ENCODE measurements at regions not wholly inside any gene's neighbourhood (a gene's known extent, or its start where the extent isn't known, plus 50 kb on each side); places are given as distances from the start of the nearest gene placed in this dataset.

GRCh38 chr5:15420201-15420600, 79.8 kb upstream of the FBXL7 start:
- TF ChIP-seq EP300 (IDR thresholded peaks at IDR 0.05) = no peak
- TF ChIP-seq, protein P1, sequence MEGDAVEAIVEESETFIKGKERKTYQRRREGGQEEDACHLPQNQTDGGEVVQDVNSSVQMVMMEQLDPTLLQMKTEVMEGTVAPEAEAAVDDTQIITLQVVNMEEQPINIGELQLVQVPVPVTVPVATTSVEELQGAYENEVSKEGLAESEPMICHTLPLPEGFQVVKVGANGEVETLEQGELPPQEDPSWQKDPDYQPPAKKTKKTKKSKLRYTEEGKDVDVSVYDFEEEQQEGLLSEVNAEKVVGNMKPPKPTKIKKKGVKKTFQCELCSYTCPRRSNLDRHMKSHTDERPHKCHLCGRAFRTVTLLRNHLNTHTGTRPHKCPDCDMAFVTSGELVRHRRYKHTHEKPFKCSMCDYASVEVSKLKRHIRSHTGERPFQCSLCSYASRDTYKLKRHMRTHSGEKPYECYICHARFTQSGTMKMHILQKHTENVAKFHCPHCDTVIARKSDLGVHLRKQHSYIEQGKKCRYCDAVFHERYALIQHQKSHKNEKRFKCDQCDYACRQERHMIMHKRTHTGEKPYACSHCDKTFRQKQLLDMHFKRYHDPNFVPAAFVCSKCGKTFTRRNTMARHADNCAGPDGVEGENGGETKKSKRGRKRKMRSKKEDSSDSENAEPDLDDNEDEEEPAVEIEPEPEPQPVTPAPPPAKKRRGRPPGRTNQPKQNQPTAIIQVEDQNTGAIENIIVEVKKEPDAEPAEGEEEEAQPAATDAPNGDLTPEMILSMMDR (IDR thresholded peaks at IDR 0.05) = no peak
- no peak for TF ChIP-seq POLR2AphosphoS5 (IDR thresholded peaks at IDR 0.05)
